Testis (tissue), 2 donors: ENCODE measurements at regions not wholly inside any gene's neighbourhood (a gene's known extent, or its start where the extent isn't known, plus 50 kb on each side); places are given as distances from the start of the nearest gene placed in this dataset.

Experiments used
- CTCF ChIP-seq, 3 experiments: fragments of 450-650 bp in 2 of 3; fragments of 200-600 bp in 1 of 3; sonication (generic) in 1 of 3; IDR thresholded peaks; one replicate each; pipeline ENCODE4 v1.5.1; 2016 to 2019; ENCODE audit warnings: antibody characterized with exemption in 3 of 3, mild to moderate bottlenecking in 2 of 3, moderate library complexity in 1 of 3
- POLR2A ChIP-seq: fragments of 450-650 bp; IDR thresholded peaks from one replicate; pipeline ENCODE4 v1.6.1; 2017; ENCODE audit warnings: antibody characterized with exemption, mild to moderate bottlenecking, moderate library complexity

- TF ChIP-seq CTCF (IDR thresholded peaks at IDR 0.05) (no peak), POLR2A (no peak)
These were observed 162.0 kb downstream of the TM9SF2 start for GRCh38 chr13:99663185-99663825.
